ENCODE measurements at regions not wholly inside any gene's neighbourhood (a gene's known extent, or its start where the extent isn't known, plus 50 kb on each side); places are given as distances from the start of the nearest gene placed in this dataset.

DNA sequence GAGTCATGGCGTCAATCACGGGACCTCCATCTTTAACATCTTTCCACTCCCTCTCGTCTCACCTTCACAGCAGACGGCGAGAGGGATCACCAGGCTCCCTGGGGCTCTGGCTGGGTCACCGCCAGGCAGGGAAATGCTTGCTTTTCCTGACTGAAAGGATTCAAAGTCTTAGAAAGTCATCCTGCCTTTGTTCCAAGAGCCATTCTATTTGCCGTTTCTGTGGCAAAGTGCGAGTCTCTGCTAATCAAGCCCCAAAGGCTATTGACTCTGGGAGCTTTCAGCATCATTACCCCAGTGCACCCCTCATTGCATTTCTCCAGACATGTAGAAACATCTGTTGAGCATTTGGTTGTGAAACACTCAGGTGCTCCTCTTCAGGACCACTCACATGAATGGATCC lies 69.6 kb downstream of the GSC start:
- no TSS peak for BruUV-seq (replicated peaks)
- intact Hi-C loops (cut with micrococcal nuclease; ENCODE audit: unreplicated experiment), result no loop called here
- CTCF ChIA-PET (ENCODE audit: low intra/inter-chr PET ratio, low total read pairs), result no interaction called here

More for the DNA sequence above, 69.6 kb downstream of the GSC start:
- POLR2A ChIA-PET, result no interaction called here
- no peaks in the 10 kb centered on the region for H4K20me1 ChIP-seq (ENCODE audit: insufficient read depth, low read length)
- FAIRE-seq, result no peak
- H3K4me1 ChIP-seq (ENCODE audit: insufficient read depth, low read length), result no peaks in the 10 kb centered on the region
- in situ Hi-C loops (cut with HindIII; ENCODE audit: extremely low pct_ligation_motif_present, low pct_unique_long_range_greater_than_20kb), result no loop called here
- H3K79me2 ChIP-seq (ENCODE audit: insufficient read depth, low read length), result no peaks in the 10 kb centered on the region
- H3K27ac ChIP-seq (ENCODE audit: extremely low read length, insufficient read depth, low read length), result no peak overlapping the region
- no peaks in the 10 kb centered on the region for H3K36me3 ChIP-seq (replicated peaks in 1 of 2; ENCODE audit: control insufficient read depth in 1 of 2, insufficient read depth in 2 of 2, low read length in 2 of 2)
- H3K4me3 ChIP-seq (replicated peaks in 1 of 3; ENCODE audit: insufficient read depth in 1 of 3, low read depth in 2 of 3, low read length in 3 of 3), result no peak overlapping the region
- no peak for DNase-seq (ENCODE audit: low spot score)
- no peak overlapping the region for H2AFZ ChIP-seq (ENCODE audit: low read length)
- peaks cover 0 to 17% of the 10 kb centered on the region in 2 experiments; a peak in 3 of 5 replicates for H3K27me3 ChIP-seq (ENCODE audit: control insufficient read depth in 1 of 2, insufficient read depth in 2 of 2, low read length in 2 of 2)
- no peak for ATAC-seq
- H3K9me3 ChIP-seq (ENCODE audit: low read length), result no peaks in the 10 kb centered on the region
- H3K9ac ChIP-seq (ENCODE audit: insufficient read depth, low read depth, low read length), result no peak overlapping the region
- TF ChIP-seq ZNF441 (CRISPR knock-in tag; IDR thresholded peaks at IDR 0.05; ENCODE audit: borderline replicate concordance), result no peak
- TF ChIP-seq MLXIP (CRISPR knock-in tag; IDR thresholded peaks at IDR 0.05; ENCODE audit: borderline replicate concordance), result no peak
- TF ChIP-seq, protein P1, sequence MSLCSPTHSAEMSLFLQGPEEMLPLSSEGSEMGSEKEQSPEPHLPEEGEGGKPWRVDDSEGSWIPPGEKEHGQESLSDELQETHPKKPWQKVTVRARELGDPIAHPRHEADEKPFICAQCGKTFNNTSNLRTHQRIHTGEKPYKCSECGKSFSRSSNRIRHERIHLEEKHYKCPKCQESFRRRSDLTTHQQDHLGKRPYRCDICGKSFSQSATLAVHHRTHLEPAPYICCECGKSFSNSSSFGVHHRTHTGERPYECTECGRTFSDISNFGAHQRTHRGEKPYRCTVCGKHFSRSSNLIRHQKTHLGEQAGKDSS (CRISPR knock-in tag; IDR thresholded peaks at IDR 0.05; ENCODE audit: borderline replicate concordance, low read depth), result no peak
- TF ChIP-seq, protein P2, sequence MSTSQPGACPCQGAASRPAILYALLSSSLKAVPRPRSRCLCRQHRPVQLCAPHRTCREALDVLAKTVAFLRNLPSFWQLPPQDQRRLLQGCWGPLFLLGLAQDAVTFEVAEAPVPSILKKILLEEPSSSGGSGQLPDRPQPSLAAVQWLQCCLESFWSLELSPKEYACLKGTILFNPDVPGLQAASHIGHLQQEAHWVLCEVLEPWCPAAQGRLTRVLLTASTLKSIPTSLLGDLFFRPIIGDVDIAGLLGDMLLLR (CRISPR knock-in tag; IDR thresholded peaks at IDR 0.05), result no peak
- no peak for TF ChIP-seq KLF11 (CRISPR knock-in tag; IDR thresholded peaks at IDR 0.05)
- TF ChIP-seq TCF12 (IDR thresholded peaks at IDR 0.05), result no peak
- TF ChIP-seq TCF12 (CRISPR knock-in tag; IDR thresholded peaks at IDR 0.05), result no peak
- no peak overlapping the region for H3K4me2 ChIP-seq (ENCODE audit: low read depth, low read length)
- WGBS (ENCODE audit: low lambda C conversion rate), result 14% methylated on average over 8 of the region's 8 CpGs

Data from HepG2 (cell line).